Lung (tissue), 11 donors: ENCODE measurements at regions not wholly inside any gene's neighbourhood (a gene's known extent, or its start where the extent isn't known, plus 50 kb on each side); places are given as distances from the start of the nearest gene placed in this dataset.
"Not testable (repeated sequence)": the region's sequence is repeated elsewhere in the genome, so short reads cannot be mapped to it uniquely, and the experiment has no call there.

Experiments
- ATAC-seq: fragments of 200-7000 bp; cut with Tn5 transposase; one replicate; pipeline ENCODE4 v1.9.1; 2020; ENCODE audit warnings: moderate number of reproducible peaks; ENCODE audit not compliant: insufficient read depth, low FRiP score
- DNase-seq, 3 donors: peaks; one replicate each; pipeline ENCODE4 v3.0.0-alpha.2; 2013 to 2017
- H3K27ac ChIP-seq, 2 donors: one replicate each; pipeline ENCODE4 v1.5.1; 2013; ENCODE audit warnings: mild to moderate bottlenecking in 2 of 2, moderate library complexity in 2 of 2, control low read depth in 1 of 2, inconsistent platforms in 1 of 2, low read depth in 1 of 2, low read length in 1 of 2
- H3K27me3 ChIP-seq, 3 donors: one replicate each; pipeline ENCODE4 v1.5.1; 2013; ENCODE audit warnings: low read length in 2 of 3; ENCODE audit not compliant: control insufficient read depth in 3 of 3, insufficient read depth in 3 of 3
- H3K36me3 ChIP-seq, 4 donors: one replicate each; pipeline ENCODE4 v1.5.1; 2013; ENCODE audit warnings: low read length in 4 of 4, mild to moderate bottlenecking in 1 of 4, moderate library complexity in 1 of 4; ENCODE audit not compliant: control insufficient read depth in 4 of 4, insufficient read depth in 4 of 4
- H3K4me1 ChIP-seq, 5 donors: one replicate each; pipeline ENCODE4 v1.5.1; 2013; ENCODE audit warnings: low read length in 5 of 5, mild to moderate bottlenecking in 2 of 5, moderate library complexity in 1 of 5; ENCODE audit not compliant: control insufficient read depth in 5 of 5, insufficient read depth in 5 of 5
- H3K4me3 ChIP-seq: one replicate; pipeline ENCODE4 v1.5.1; 2013; ENCODE audit warnings: mild to moderate bottlenecking, control low read depth, moderate library complexity
- H3K9ac ChIP-seq, 2 donors: one replicate each; pipeline ENCODE4 v1.5.1; 2013; ENCODE audit warnings: low read length in 2 of 2, control low read depth in 1 of 2; ENCODE audit not compliant: insufficient read depth in 1 of 2
- H3K9me3 ChIP-seq, 4 donors: one replicate each; pipeline ENCODE4 v1.5.1; 2013; ENCODE audit warnings: low read length in 3 of 4, mild to moderate bottlenecking in 1 of 4, moderate library complexity in 1 of 4; ENCODE audit not compliant: control insufficient read depth in 4 of 4, insufficient read depth in 3 of 4
- CTCF ChIP-seq: IDR thresholded peaks from 2 replicates; pipeline ENCODE4 v1.5.1; 2012; ENCODE audit warnings: mild to moderate bottlenecking; ENCODE audit errors: control extremely low read depth, extremely low read depth
- WGBS, 2 donors: extraction: QIAGEN DNeasy Blood & Tissue Kit; methylation state at CpG; one replicate each; pipeline ENCODE4 v1.1.7; 2013; 5-methylcytosine and 5-hydroxymethylcytosine counted together
- donor health status: control.
- donor health status: control.
- donor health status: Bipolar disorder and iron deficiency.
- donor health status: healthy.
- donor health status: DM: yes; HTN: yes; CAD: no.

GRCh38 chr4:152054731-152055130 lies 293.9 kb upstream of the GATB start:
- no peak for TF ChIP-seq CTCF
- ATAC-seq (no peak), DNase-seq (no peak)
- H3K9me3 ChIP-seq, result peaks cover 0 to 5% (median 2%) of the 10 kb centered on the region in 4 donors
- no peak overlapping the region for H3K4me3 ChIP-seq
- H3K4me1 ChIP-seq, result no peaks in the 10 kb centered on the region
- H3K36me3 ChIP-seq, result no peaks in the 10 kb centered on the region
- H3K27ac ChIP-seq, result no peak overlapping the region
- no peak overlapping the region for H3K9ac ChIP-seq
- 60 to 63% methylated on average over 3 of the region's 3 CpGs for WGBS, 2 donors
- H3K27me3 ChIP-seq, result no peaks in the 10 kb centered on the region

GRCh38 chr4:152052451-152053057 lies 291.7 kb upstream of the GATB start:
- 29 to 30% methylated on average over 4 of the region's 4 CpGs for WGBS, 2 donors
- Histone ChIP-seq H3K27ac (no peak overlapping the region), H3K9ac (no peak overlapping the region), H3K27me3 (no peaks in the 10 kb centered on the region), H3K4me1 (no peaks in the 10 kb centered on the region), H3K4me3 (no peak overlapping the region), H3K36me3 (no peaks in the 10 kb centered on the region), H3K9me3 (peaks cover 0 to 5% (median 2%) of the 10 kb centered on the region in 4 donors)
- no peak for DNase-seq
- no peak for ATAC-seq
- no peak for TF ChIP-seq CTCF

- H3K4me3 ChIP-seq, H3K36me3 ChIP-seq, H3K9me3 ChIP-seq, ATAC-seq, H3K4me1 ChIP-seq, H3K27me3 ChIP-seq, H3K27ac ChIP-seq, DNase-seq, H3K9ac ChIP-seq: not testable (repeated sequence)
- WGBS, 2 donors, result 96 to 98% methylated on average over 15 of the region's 15 CpGs
Measured at GRCh38 chr4:152051332-152051731, 290.5 kb upstream of the GATB start.

- H3K4me3 ChIP-seq, result no peak overlapping the region
- H3K27me3 ChIP-seq, result peaks cover 0 to 9% (median 6%) of the 10 kb centered on the region in 3 donors
- TF ChIP-seq CTCF, result no peak
- H3K36me3 ChIP-seq, result no peaks in the 10 kb centered on the region
- H3K4me1 ChIP-seq, result peaks cover 0 to 4% (median 3%) of the 10 kb centered on the region in 5 donors
- 67 to 86% methylated on average over 3 of the region's 3 CpGs for WGBS, 2 donors
- DNase-seq, result peak; percentile 14 to 54 (median 28)
- H3K27ac ChIP-seq, result no peak overlapping the region
- H3K9ac ChIP-seq, result no peak overlapping the region
- H3K9me3 ChIP-seq, result peaks cover 0 to 2% (median 0%) of the 10 kb centered on the region in 4 donors
- no peak for ATAC-seq
Measured at GRCh38 chr4:152050106-152050505, 289.3 kb upstream of the GATB start.
